Calu3 (cell line): ENCODE measurements at regions not wholly inside any gene's neighbourhood (a gene's known extent, or its start where the extent isn't known, plus 50 kb on each side); places are given as distances from the start of the nearest gene placed in this dataset.

Source experiments
- BruUV-seq: library from RNA; stranded (reverse); fragments of 400-500 nt; replicated peaks from 2 replicates; lab custom pipeline; 2021; lab: Mats Ljungman, UMichigan
- CTCF ChIA-PET: fragments of 300-600 bp; sonication (Branson Sonifier 250); formaldehyde crosslinking; loops from one replicate; lab custom pipeline; 2022; ENCODE audit warnings: antibody characterized with exemption; lab: Charles Lee
- DNase-seq: peaks from one replicate; pipeline ENCODE4 v3.0.0; 2022
- H3K27ac Mint-ChIP-seq: one replicate; pipeline ENCODE4 v1.8.0; 2022; ENCODE audit warnings: mixed read lengths; ENCODE audit not compliant: unreplicated experiment
- H3K27me3 Mint-ChIP-seq: one replicate; pipeline ENCODE4 v1.8.0; 2022; ENCODE audit warnings: mixed read lengths; ENCODE audit not compliant: unreplicated experiment
- H3K36me3 Mint-ChIP-seq: one replicate; pipeline ENCODE4 v1.8.0; 2022; ENCODE audit warnings: mild to moderate bottlenecking, moderate library complexity, mixed read lengths; ENCODE audit not compliant: insufficient read depth, unreplicated experiment
- H3K4me1 Mint-ChIP-seq: one replicate; pipeline ENCODE4 v1.8.0; 2022; ENCODE audit warnings: mild to moderate bottlenecking, low read depth, mixed read lengths; ENCODE audit not compliant: unreplicated experiment
- H3K4me3 Mint-ChIP-seq: one replicate; pipeline ENCODE4 v1.8.0; 2022; ENCODE audit warnings: mild to moderate bottlenecking, low read depth, moderate library complexity, mixed read lengths; ENCODE audit not compliant: unreplicated experiment
- H3K9me3 Mint-ChIP-seq: one replicate; pipeline ENCODE4 v1.8.0; 2022; ENCODE audit warnings: low read depth, mixed read lengths; ENCODE audit not compliant: unreplicated experiment
- intact Hi-C: fragments of 100-400 bp; cut with micrococcal nuclease; formaldehyde crosslinking; loops from one replicate; pipeline ENCODE4 v1.10.0; 2022; ENCODE audit not compliant: unreplicated experiment
- TF ChIP-seq, protein P1 (sequence below): fragments of 200-600 bp; IDR thresholded peaks from one replicate; pipeline ENCODE4 v1.8.0; 2022; ENCODE audit warnings: antibody characterized with exemption; ENCODE audit not compliant: unreplicated experiment

- Mint-ChIP-seq H3K27ac (no peak overlapping the region), H3K4me3 (no peak overlapping the region), H3K36me3 (no peaks in the 10 kb centered on the region), H3K27me3 (no peaks in the 10 kb centered on the region), H3K9me3 (no peaks in the 10 kb centered on the region), H3K4me1 (no peaks in the 10 kb centered on the region)
- no TSS peak for BruUV-seq
- TF ChIP-seq, protein P1, sequence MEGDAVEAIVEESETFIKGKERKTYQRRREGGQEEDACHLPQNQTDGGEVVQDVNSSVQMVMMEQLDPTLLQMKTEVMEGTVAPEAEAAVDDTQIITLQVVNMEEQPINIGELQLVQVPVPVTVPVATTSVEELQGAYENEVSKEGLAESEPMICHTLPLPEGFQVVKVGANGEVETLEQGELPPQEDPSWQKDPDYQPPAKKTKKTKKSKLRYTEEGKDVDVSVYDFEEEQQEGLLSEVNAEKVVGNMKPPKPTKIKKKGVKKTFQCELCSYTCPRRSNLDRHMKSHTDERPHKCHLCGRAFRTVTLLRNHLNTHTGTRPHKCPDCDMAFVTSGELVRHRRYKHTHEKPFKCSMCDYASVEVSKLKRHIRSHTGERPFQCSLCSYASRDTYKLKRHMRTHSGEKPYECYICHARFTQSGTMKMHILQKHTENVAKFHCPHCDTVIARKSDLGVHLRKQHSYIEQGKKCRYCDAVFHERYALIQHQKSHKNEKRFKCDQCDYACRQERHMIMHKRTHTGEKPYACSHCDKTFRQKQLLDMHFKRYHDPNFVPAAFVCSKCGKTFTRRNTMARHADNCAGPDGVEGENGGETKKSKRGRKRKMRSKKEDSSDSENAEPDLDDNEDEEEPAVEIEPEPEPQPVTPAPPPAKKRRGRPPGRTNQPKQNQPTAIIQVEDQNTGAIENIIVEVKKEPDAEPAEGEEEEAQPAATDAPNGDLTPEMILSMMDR, result no peak
- CTCF ChIA-PET, result no interaction called here
- intact Hi-C loops, result no loop called here
- DNase-seq, result no peak
Observed at GRCh38 chr4:29853833-29854232, 866.3 kb upstream of the PCDH7 start.

DNA sequence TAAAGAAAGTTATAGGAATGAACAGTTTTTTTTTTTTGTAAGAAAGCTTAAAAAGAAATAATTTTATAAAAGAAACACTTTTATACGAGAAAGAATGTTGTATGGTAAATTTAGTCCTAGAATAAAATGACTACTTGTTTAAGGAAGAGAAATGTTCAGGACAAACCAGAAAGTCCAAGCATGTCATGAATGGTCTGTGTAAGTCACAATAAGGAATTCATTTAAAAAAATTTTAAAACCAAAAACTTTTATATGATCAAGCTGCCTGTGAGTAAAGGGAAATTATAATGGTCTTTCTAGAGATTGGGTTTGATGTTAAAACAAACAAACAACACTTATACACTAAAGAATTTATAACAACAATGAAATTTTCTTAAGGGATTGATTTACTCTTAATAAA lies 858.9 kb upstream of the PCDH7 start:
- H3K36me3 Mint-ChIP-seq, result no peaks in the 10 kb centered on the region
- peaks cover 3% of the 10 kb centered on the region for H3K9me3 Mint-ChIP-seq
- DNase-seq, result no peak
- no peaks in the 10 kb centered on the region for H3K27me3 Mint-ChIP-seq
- no peak overlapping the region for H3K27ac Mint-ChIP-seq
- H3K4me3 Mint-ChIP-seq, result no peak overlapping the region
- H3K4me1 Mint-ChIP-seq, result no peaks in the 10 kb centered on the region
- intact Hi-C loops, result no loop called here
- TF ChIP-seq, protein P1, result no peak
- CTCF ChIA-PET, result no interaction called here
- no TSS peak for BruUV-seq

DNA sequence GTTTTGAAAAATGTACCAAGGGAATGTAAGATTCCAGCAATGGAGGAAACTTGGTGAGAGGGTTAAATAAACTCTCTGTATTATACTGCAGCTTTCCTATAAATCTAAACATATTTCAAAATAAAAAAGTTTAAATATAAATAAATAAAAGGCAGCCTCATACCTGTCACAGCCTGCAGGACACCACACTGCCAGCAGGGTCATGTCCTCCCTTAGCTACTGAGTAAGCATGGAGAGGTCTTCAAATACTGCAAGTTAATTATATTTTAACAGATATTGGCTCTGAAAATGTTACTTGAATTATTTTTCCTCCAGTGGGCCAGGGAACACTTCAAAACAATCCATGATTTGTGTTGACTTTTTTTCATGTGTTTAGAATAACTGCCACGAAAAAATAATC lies 852.8 kb upstream of the PCDH7 start:
- no peaks in the 10 kb centered on the region for H3K27me3 Mint-ChIP-seq
- intact Hi-C loops, result no loop called here
- CTCF ChIA-PET, result no interaction called here
- H3K4me3 Mint-ChIP-seq, result no peak overlapping the region
- no peak overlapping the region for H3K27ac Mint-ChIP-seq
- TF ChIP-seq, protein P1, result no peak
- no peaks in the 10 kb centered on the region for H3K36me3 Mint-ChIP-seq
- H3K4me1 Mint-ChIP-seq, result no peaks in the 10 kb centered on the region
- BruUV-seq, result no TSS peak
- DNase-seq, result no peak
- H3K9me3 Mint-ChIP-seq, result peaks cover 9% of the 10 kb centered on the region

DNA sequence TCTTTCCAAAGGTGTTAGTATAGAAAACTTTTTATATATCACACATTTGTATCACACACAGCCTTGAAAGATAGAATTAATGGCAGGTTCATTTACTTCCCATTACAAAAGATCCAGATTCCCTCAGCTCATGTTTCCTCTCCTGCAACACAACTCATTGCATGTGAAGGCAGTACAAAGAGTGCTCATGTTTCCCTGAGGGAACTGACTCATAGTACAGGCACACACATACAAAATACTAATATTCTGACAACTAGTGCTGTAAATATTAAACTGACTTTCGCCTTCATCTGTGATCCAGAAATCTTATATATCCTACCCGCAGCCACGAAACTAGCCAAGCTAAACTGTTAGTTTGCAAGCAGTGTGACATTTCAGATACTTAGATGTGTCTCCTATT lies 819.8 kb upstream of the PCDH7 start:
- BruUV-seq, result no TSS peak
- Mint-ChIP-seq H3K27ac (no peak overlapping the region), H3K36me3 (no peaks in the 10 kb centered on the region), H3K9me3 (no peaks in the 10 kb centered on the region), H3K27me3 (no peaks in the 10 kb centered on the region), H3K4me1 (no peaks in the 10 kb centered on the region), H3K4me3 (no peak overlapping the region)
- TF ChIP-seq, protein P1, result no peak
- DNase-seq, result no peak
- CTCF ChIA-PET, result no interaction called here
- intact Hi-C loops, result no loop called here

DNA sequence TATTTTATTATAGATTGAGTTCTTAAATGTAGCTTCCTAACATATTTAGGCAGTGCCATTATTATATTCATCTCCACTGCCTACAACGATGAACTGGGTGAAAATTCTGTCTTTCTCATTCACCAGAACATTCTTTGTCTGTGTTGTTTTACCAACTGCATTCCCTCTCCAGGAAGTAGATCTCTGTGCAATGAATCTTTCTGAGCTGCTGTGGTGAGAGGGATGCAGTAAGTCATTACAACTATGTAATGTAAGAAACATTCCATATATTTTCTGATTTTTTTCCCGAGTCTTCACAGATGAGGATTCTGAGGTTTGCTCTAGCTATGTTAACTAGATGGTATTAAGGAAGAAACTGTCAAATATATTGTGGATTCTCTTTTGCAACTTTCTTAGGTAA lies 811.9 kb upstream of the PCDH7 start:
- DNase-seq, result no peak
- Mint-ChIP-seq H3K9me3 (peaks cover 2% of the 10 kb centered on the region), H3K4me3 (no peak overlapping the region), H3K36me3 (no peaks in the 10 kb centered on the region), H3K4me1 (no peaks in the 10 kb centered on the region), H3K27me3 (no peaks in the 10 kb centered on the region), H3K27ac (no peak overlapping the region)
- BruUV-seq, result no TSS peak
- TF ChIP-seq, protein P1, result no peak
- CTCF ChIA-PET, result no interaction called here
- intact Hi-C loops, result no loop called here
